IMR-90 (cell line): ENCODE measurements at regions not wholly inside any gene's neighbourhood (a gene's known extent, or its start where the extent isn't known, plus 50 kb on each side); places are given as distances from the start of the nearest gene placed in this dataset.

Experiments
- ATAC-seq: fragments of 200-7000 bp; cut with Tn5 transposase; 2 replicates; pipeline ENCODE4 v1.9.1; 2020; ENCODE audit warnings: low read depth, mild to moderate bottlenecking, moderate library complexity
- BruUV-seq: library from RNA; stranded (reverse); fragments of 400-500 nt; replicated peaks from 2 replicates; lab custom pipeline; 2021; lab: Mats Ljungman, UMichigan
- CTCF ChIA-PET: fragments of 300-600 bp; formaldehyde crosslinking; extraction: SDS; loops from one replicate; lab custom pipeline; 2021; ENCODE audit warnings: antibody characterized with exemption; lab: Yijun Ruan, JAX
- POLR2A ChIA-PET: fragments of 300-600 bp; sonication (Branson Sonifier 250); formaldehyde crosslinking; loops from one replicate; lab custom pipeline; 2022; ENCODE audit warnings: antibody characterized with exemption; ENCODE audit not compliant: unreplicated experiment; lab: Charles Lee
- DNase-seq: peaks from one replicate; pipeline ENCODE4 v3.0.0; 2013
- H2AFZ ChIP-seq: replicated peaks from 2 replicates; pipeline ENCODE3; 2013; ENCODE audit warnings: low read length, mild to moderate bottlenecking; ENCODE audit not compliant: poor library complexity
- H2AK5ac ChIP-seq: 2 replicates; pipeline ENCODE4 v1.6.1; 2013; ENCODE audit warnings: low read depth, low read length, inconsistent platforms
- H2AK9ac ChIP-seq: replicated peaks from 2 replicates; pipeline ENCODE3; 2013; ENCODE audit warnings: mild to moderate bottlenecking, low read depth, low read length, moderate library complexity; ENCODE audit not compliant: poor library complexity
- H2BK120ac ChIP-seq: 2 replicates; pipeline ENCODE4 v1.6.1; 2013; ENCODE audit warnings: low read depth, low read length, inconsistent platforms
- H2BK15ac ChIP-seq: 3 replicates; pipeline ENCODE4 v1.6.1; 2013; ENCODE audit warnings: low read depth, low read length, inconsistent platforms
- H2BK20ac ChIP-seq: 2 replicates; pipeline ENCODE4 v1.6.1; 2013; ENCODE audit warnings: low read depth, mild to moderate bottlenecking, inconsistent platforms, low read length, moderate library complexity
- H2BK5ac ChIP-seq: 2 replicates; pipeline ENCODE4 v1.6.1; 2013; ENCODE audit warnings: mild to moderate bottlenecking, low read depth, low read length, inconsistent platforms; ENCODE audit not compliant: poor library complexity, severe bottlenecking
- H3K14ac ChIP-seq: replicated peaks from 2 replicates; pipeline ENCODE4 v1.6.1; 2013; ENCODE audit warnings: low read depth, low read length, inconsistent platforms
- H3K18ac ChIP-seq: 2 replicates; pipeline ENCODE4 v1.6.1; 2013; ENCODE audit warnings: low read depth, low read length, control low read depth
- H3K23ac ChIP-seq: 2 replicates; pipeline ENCODE4 v1.6.1; 2013; ENCODE audit warnings: low read depth, low read length, inconsistent platforms
- H3K27ac ChIP-seq: 2 replicates; pipeline ENCODE4 v1.5.1; 2013; ENCODE audit warnings: mild to moderate bottlenecking, control low read depth, low read length; ENCODE audit not compliant: insufficient read depth
- H3K27me3 ChIP-seq: 2 replicates; pipeline ENCODE4 v1.6.1; 2013; ENCODE audit warnings: low read length; ENCODE audit not compliant: control insufficient read depth, insufficient read depth
- H3K36me3 ChIP-seq: 2 replicates; pipeline ENCODE4 v1.6.1; 2013; ENCODE audit warnings: low read length, mixed read lengths; ENCODE audit not compliant: control insufficient read depth, insufficient read depth
- H3K4ac ChIP-seq: 2 replicates; pipeline ENCODE4 v1.6.1; 2013; ENCODE audit warnings: low read depth, low read length, inconsistent platforms
- H3K4me1 ChIP-seq: 2 replicates; pipeline ENCODE4 v1.6.1; 2013; ENCODE audit warnings: low read length, mixed read lengths; ENCODE audit not compliant: control insufficient read depth, insufficient read depth
- H3K4me2 ChIP-seq: 2 replicates; pipeline ENCODE4 v1.6.1; 2013; ENCODE audit warnings: low read depth, mild to moderate bottlenecking, control low read depth, low read length, moderate library complexity
- H3K4me3 ChIP-seq: 2 replicates; pipeline ENCODE4 v1.5.1; 2013; ENCODE audit warnings: low read depth, mild to moderate bottlenecking, control low read depth, low read length, moderate library complexity; ENCODE audit not compliant: insufficient read depth
- H3K56ac ChIP-seq: 2 replicates; pipeline ENCODE4 v1.6.1; 2013; ENCODE audit warnings: low read length, inconsistent platforms; ENCODE audit not compliant: insufficient read depth; ENCODE audit errors: extremely low read depth
- H3K79me1 ChIP-seq, 2 experiments: 2 replicates each; pipeline ENCODE4 v1.6.1; 2013; ENCODE audit warnings: low read length in 2 of 2, inconsistent platforms in 1 of 2, low read depth in 1 of 2
- H3K9ac ChIP-seq: 2 replicates; pipeline ENCODE4 v1.6.1; 2013; ENCODE audit warnings: low read depth, low read length, control low read depth
- H3K9me1 ChIP-seq: 2 replicates; pipeline ENCODE4 v1.6.1; 2013; ENCODE audit warnings: low read length, inconsistent platforms; ENCODE audit not compliant: insufficient read depth
- H3K9me3 ChIP-seq: 2 replicates; pipeline ENCODE4 v1.6.1; 2013; ENCODE audit warnings: low read length; ENCODE audit not compliant: control insufficient read depth, insufficient read depth
- H4K20me1 ChIP-seq: 2 replicates; pipeline ENCODE4 v1.6.1; 2013; ENCODE audit warnings: low read length, inconsistent platforms; ENCODE audit not compliant: insufficient read depth
- H4K5ac ChIP-seq: 2 replicates; pipeline ENCODE4 v1.6.1; 2013; ENCODE audit warnings: mild to moderate bottlenecking, low read depth, low read length, control low read depth
- H4K8ac ChIP-seq, 2 experiments: 2 replicates each; pipeline ENCODE4 v1.6.1; 2013; ENCODE audit warnings: low read depth in 2 of 2, low read length in 2 of 2, control low read depth in 1 of 2, inconsistent platforms in 1 of 2
- H4K91ac ChIP-seq: 2 replicates; pipeline ENCODE4 v1.6.1; 2013; ENCODE audit warnings: low read depth, low read length, inconsistent platforms; ENCODE audit not compliant: insufficient read depth
- BHLHE40 ChIP-seq: fragments of 150-350 bp; IDR thresholded peaks from 2 replicates; pipeline ENCODE4 v1.6.1; 2016; ENCODE audit warnings: mild to moderate bottlenecking, low read depth, low read length
- CEBPB ChIP-seq: IDR thresholded peaks from 2 replicates; pipeline ENCODE4 v1.6.1; 2012; ENCODE audit warnings: low read depth, low read length, improper control_type of control experiment
- MAFK ChIP-seq: IDR thresholded peaks from 2 replicates; pipeline ENCODE4 v1.6.1; 2012; ENCODE audit warnings: low read depth, low read length, improper control_type of control experiment
- RCOR1 ChIP-seq: IDR thresholded peaks from 2 replicates; pipeline ENCODE4 v1.6.1; 2012; ENCODE audit warnings: mild to moderate bottlenecking, low read length, improper control_type of control experiment; ENCODE audit not compliant: insufficient replicate concordance
- SMC3 ChIP-seq: fragments of 150-350 bp; IDR thresholded peaks from 2 replicates; pipeline ENCODE4 v1.6.1; 2016; ENCODE audit warnings: low read depth, mild to moderate bottlenecking, antibody characterized with exemption, low read length, moderate library complexity
- WGBS, 2 experiments: methylation state at CpG; one replicate each; pipeline versions ENCODE4 v1.1.5 to v1.1.7; 2013; ENCODE audit warnings: missing lambda C conversion rate in 2 of 2; ENCODE audit not compliant: insufficient read length in 1 of 2; ENCODE audit errors: extremely low coverage in 2 of 2; 5-methylcytosine and 5-hydroxymethylcytosine counted together
- dilution Hi-C: fragments of 300-500 bp; cut with HindIII; formaldehyde crosslinking; loops from one replicate; pipeline ENCODE4 v1.14.3; 2018; ENCODE audit warnings: low sequenced_read_pairs; ENCODE audit not compliant: unreplicated experiment
- in situ Hi-C: fragments of 300-500 bp; cut with MboI; formaldehyde crosslinking; loops from 3 replicates; pipeline ENCODE4 v1.14.3; 2019; ENCODE audit warnings: low sequenced_read_pairs, inconsistent platforms, mixed read lengths
- intact Hi-C: fragments of 100-400 bp; cut with micrococcal nuclease; formaldehyde crosslinking; loops from 2 replicates; pipeline ENCODE4 v1.10.0; 2022
- TF ChIP-seq, protein P1 (sequence below): fragments of 150-350 bp; IDR thresholded peaks from 2 replicates; pipeline ENCODE4 v1.6.1; 2017; ENCODE audit warnings: mild to moderate bottlenecking, antibody characterized with exemption, low read length, low read depth
- TF ChIP-seq, protein P2 (sequence below): conservative IDR thresholded peaks from 2 replicates; pipeline ENCODE4 v1.5.1; 2012; ENCODE audit warnings: mild to moderate bottlenecking, low read depth, low read length, improper control_type of control experiment
- TF ChIP-seq, protein P3 (sequence below): fragments of 150-350 bp; IDR thresholded peaks from 2 replicates; pipeline ENCODE4 v1.6.1; 2016; ENCODE audit warnings: low read depth, mild to moderate bottlenecking, low read length, moderate library complexity, borderline replicate concordance

DNA sequence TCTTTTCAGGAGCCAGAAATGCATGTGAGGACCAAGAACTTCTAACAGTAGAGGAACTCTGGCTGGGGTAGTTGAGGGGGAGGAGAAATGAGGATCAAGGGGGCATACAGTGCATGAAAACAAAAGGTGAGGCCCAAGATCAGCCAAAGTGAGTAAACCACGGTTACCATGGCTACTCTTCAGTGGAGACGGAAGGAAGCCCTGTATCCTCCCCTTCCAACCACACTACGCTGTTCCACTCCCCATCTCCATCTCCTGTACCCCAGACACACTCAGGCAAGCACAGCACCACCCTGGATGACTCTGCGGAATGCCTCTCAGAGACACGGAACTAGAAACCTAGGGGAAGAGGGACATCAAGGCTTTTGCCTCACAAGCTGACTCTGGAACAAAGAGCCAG, 157.6 kb upstream of the CAMK1G start:
- ChIA-PET POLR2A (no interaction called here), CTCF (no interaction called here)
- WGBS, 2 experiments, result 100% methylated on average over 2 of the region's 5 CpGs; no CpG with 5 or more reads in 1 of the 2 experiments
- Histone ChIP-seq H3K4me3 (no peak overlapping the region), H3K18ac (no peak overlapping the region), H3K79me1 (no peaks in the 10 kb centered on the region), H2BK5ac (no peak overlapping the region), H3K56ac (no peak overlapping the region), H2AFZ (no peak overlapping the region), H3K9me3 (no peaks in the 10 kb centered on the region), H3K36me3 (no peaks in the 10 kb centered on the region), H4K91ac (no peak overlapping the region), H2BK15ac (no peak overlapping the region), H3K14ac (no peak overlapping the region), H3K4ac (no peak overlapping the region), H2BK120ac (no peak overlapping the region), H2BK20ac (no peak overlapping the region), H4K5ac (no peak overlapping the region), H3K27ac (no peak overlapping the region), H4K20me1 (no peaks in the 10 kb centered on the region), H3K23ac (no peak overlapping the region), H3K9me1 (no peaks in the 10 kb centered on the region), H2AK5ac (no peak overlapping the region), H3K27me3 (peaks cover under 1% of the 10 kb centered on the region; the same call in 1 of the 2 replicates), H3K9ac (no peak overlapping the region), H3K4me1 (no peaks in the 10 kb centered on the region), H2AK9ac (no peak overlapping the region), H4K8ac (no peak overlapping the region), H3K4me2 (no peak overlapping the region)
- BruUV-seq, result no TSS peak
- TF ChIP-seq RCOR1 (no peak), CEBPB (no peak), SMC3 (no peak), MAFK (no peak), BHLHE40 (no peak)
- TF ChIP-seq, protein P1, sequence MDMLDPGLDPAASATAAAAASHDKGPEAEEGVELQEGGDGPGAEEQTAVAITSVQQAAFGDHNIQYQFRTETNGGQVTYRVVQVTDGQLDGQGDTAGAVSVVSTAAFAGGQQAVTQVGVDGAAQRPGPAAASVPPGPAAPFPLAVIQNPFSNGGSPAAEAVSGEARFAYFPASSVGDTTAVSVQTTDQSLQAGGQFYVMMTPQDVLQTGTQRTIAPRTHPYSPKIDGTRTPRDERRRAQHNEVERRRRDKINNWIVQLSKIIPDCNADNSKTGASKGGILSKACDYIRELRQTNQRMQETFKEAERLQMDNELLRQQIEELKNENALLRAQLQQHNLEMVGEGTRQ, result no peak
- TF ChIP-seq, protein P2, sequence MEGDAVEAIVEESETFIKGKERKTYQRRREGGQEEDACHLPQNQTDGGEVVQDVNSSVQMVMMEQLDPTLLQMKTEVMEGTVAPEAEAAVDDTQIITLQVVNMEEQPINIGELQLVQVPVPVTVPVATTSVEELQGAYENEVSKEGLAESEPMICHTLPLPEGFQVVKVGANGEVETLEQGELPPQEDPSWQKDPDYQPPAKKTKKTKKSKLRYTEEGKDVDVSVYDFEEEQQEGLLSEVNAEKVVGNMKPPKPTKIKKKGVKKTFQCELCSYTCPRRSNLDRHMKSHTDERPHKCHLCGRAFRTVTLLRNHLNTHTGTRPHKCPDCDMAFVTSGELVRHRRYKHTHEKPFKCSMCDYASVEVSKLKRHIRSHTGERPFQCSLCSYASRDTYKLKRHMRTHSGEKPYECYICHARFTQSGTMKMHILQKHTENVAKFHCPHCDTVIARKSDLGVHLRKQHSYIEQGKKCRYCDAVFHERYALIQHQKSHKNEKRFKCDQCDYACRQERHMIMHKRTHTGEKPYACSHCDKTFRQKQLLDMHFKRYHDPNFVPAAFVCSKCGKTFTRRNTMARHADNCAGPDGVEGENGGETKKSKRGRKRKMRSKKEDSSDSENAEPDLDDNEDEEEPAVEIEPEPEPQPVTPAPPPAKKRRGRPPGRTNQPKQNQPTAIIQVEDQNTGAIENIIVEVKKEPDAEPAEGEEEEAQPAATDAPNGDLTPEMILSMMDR, result no peak
- TF ChIP-seq, protein P3, sequence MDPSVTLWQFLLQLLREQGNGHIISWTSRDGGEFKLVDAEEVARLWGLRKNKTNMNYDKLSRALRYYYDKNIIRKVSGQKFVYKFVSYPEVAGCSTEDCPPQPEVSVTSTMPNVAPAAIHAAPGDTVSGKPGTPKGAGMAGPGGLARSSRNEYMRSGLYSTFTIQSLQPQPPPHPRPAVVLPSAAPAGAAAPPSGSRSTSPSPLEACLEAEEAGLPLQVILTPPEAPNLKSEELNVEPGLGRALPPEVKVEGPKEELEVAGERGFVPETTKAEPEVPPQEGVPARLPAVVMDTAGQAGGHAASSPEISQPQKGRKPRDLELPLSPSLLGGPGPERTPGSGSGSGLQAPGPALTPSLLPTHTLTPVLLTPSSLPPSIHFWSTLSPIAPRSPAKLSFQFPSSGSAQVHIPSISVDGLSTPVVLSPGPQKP, result no peak
- in situ Hi-C loops, result no loop called here
- ATAC-seq (no peak), DNase-seq (no peak)
- dilution Hi-C loops, result no loop called here
- intact Hi-C loops, result no loop called here
